ENCODE measurements at regions not wholly inside any gene's neighbourhood (a gene's known extent, or its start where the extent isn't known, plus 50 kb on each side); places are given as distances from the start of the nearest gene placed in this dataset.
A peak's percentile ranks its signal among the peaks of the same experiment; 100 is the strongest.

- WGBS, 10 experiments: 43 to 94% (median 83%) methylated on average over 1 to 2 of the region's 2 CpGs
- Histone ChIP-seq H3K4me3 (no peak overlapping the region), H3K27ac (no peak overlapping the region), H3K4me1 (replicated peaks in 1 of 2) (no peaks in the 10 kb centered on the region)
- in situ Hi-C loops (cut with MboI; ENCODE audit: low pct_unique_long_range_greater_than_20kb in 2 of 9, low sequenced_read_pairs in 9 of 9, unreplicated experiment in 9 of 9): no loop called here
- no peak for ATAC-seq (replicated peaks in 6 of 8)
These were observed 106.8 kb upstream of the MPDZ start for GRCh38 chr9:13386316-13386715.

- Histone ChIP-seq H3K4me3 (no peak overlapping the region), H3K4me1 (replicated peaks in 1 of 2) (no peaks in the 10 kb centered on the region), H3K27ac (no peak overlapping the region)
- 60 to 100% (median 100%) methylated on average over 1 of the region's 1 CpG; no CpG with 5 or more reads in 4 of the 10 experiments for WGBS, 10 experiments
- in situ Hi-C loops (cut with MboI; ENCODE audit: low pct_unique_long_range_greater_than_20kb in 2 of 9, low sequenced_read_pairs in 9 of 9, unreplicated experiment in 9 of 9): no loop called here
- ATAC-seq (replicated peaks in 6 of 8): peak in 2 of 8 experiments; percentile 79 to 86
These were observed 104.4 kb upstream of the MPDZ start for GRCh38 chr9:13383855-13384254.

GRCh38 chr9:13383216-13383615, 103.7 kb upstream of the MPDZ start:
- in situ Hi-C loops (cut with MboI; ENCODE audit: low pct_unique_long_range_greater_than_20kb in 2 of 9, low sequenced_read_pairs in 9 of 9, unreplicated experiment in 9 of 9): no loop called here
- Histone ChIP-seq H3K27ac (no peak overlapping the region), H3K4me3 (no peak overlapping the region), H3K4me1 (replicated peaks in 1 of 2) (no peaks in the 10 kb centered on the region)
- WGBS, 10 experiments: 60 to 100% (median 83%) methylated on average over 1 of the region's 1 CpG; no CpG with 5 or more reads in 3 of the 10 experiments
- no peak for ATAC-seq (replicated peaks in 6 of 8)

- Histone ChIP-seq H3K27ac (no peak overlapping the region), H3K4me1 (replicated peaks in 1 of 2) (no peaks in the 10 kb centered on the region), H3K4me3 (no peak overlapping the region)
- ATAC-seq (replicated peaks in 6 of 8): no peak
- in situ Hi-C loops (cut with MboI; ENCODE audit: low pct_unique_long_range_greater_than_20kb in 2 of 9, low sequenced_read_pairs in 9 of 9, unreplicated experiment in 9 of 9): no loop called here
- 54 to 97% (median 82%) methylated on average over 1 to 5 of the region's 5 CpGs for WGBS, 10 experiments
These were observed 103.1 kb upstream of the MPDZ start for GRCh38 chr9:13382595-13382994.

GRCh38 chr9:13380903-13381302, 101.4 kb upstream of the MPDZ start:
- no peak overlapping the region for H3K27ac ChIP-seq

GRCh38 chr9:13378154-13378553, 98.7 kb upstream of the MPDZ start:
- 0 to 100% (median 77%) methylated on average over 1 to 2 of the region's 2 CpGs for WGBS, 10 experiments
- Histone ChIP-seq H3K27ac (no peak overlapping the region), H3K4me1 (replicated peaks in 1 of 2) (no peaks in the 10 kb centered on the region), H3K4me3 (no peak overlapping the region)
- in situ Hi-C loops (cut with MboI; ENCODE audit: low pct_unique_long_range_greater_than_20kb in 2 of 9, low sequenced_read_pairs in 9 of 9, unreplicated experiment in 9 of 9): no loop called here
- no peak for ATAC-seq (replicated peaks in 6 of 8)

More at GRCh38 chr9:13380903-13381302, 101.4 kb upstream of the MPDZ start:
- H3K4me1 ChIP-seq (replicated peaks in 1 of 2): no peaks in the 10 kb centered on the region
- 20 to 100% (median 80%) methylated on average over 1 to 2 of the region's 3 CpGs; no CpG with 5 or more reads in 4 of the 10 experiments for WGBS, 10 experiments
- no peak overlapping the region for H3K4me3 ChIP-seq
- in situ Hi-C loops (cut with MboI; ENCODE audit: low pct_unique_long_range_greater_than_20kb in 2 of 9, low sequenced_read_pairs in 9 of 9, unreplicated experiment in 9 of 9): no loop called here
- no peak for ATAC-seq (replicated peaks in 6 of 8)

GRCh38 chr9:13377171-13377925, 97.9 kb upstream of the MPDZ start:
- WGBS, 10 experiments: 0 to 83% (median 69%) methylated on average over 2 to 3 of the region's 3 CpGs

GRCh38 chr9:13372510-13372909, 93.0 kb upstream of the MPDZ start:
- in situ Hi-C loops (cut with MboI; ENCODE audit: low pct_unique_long_range_greater_than_20kb in 2 of 9, low sequenced_read_pairs in 9 of 9, unreplicated experiment in 9 of 9): no loop called here
- no peak overlapping the region for H3K4me3 ChIP-seq
- 0 to 100% (median 75%) methylated on average over 1 of the region's 1 CpG; no CpG with 5 or more reads in 3 of the 10 experiments for WGBS, 10 experiments
- H3K27ac ChIP-seq: no peak overlapping the region
- H3K4me1 ChIP-seq (replicated peaks in 1 of 2): no peaks in the 10 kb centered on the region
- ATAC-seq (replicated peaks in 6 of 8): no peak

More at GRCh38 chr9:13377171-13377925, 97.9 kb upstream of the MPDZ start:
- Histone ChIP-seq H3K4me3 (no peak overlapping the region), H3K4me1 (replicated peaks in 1 of 2) (no peaks in the 10 kb centered on the region), H3K27ac (no peak overlapping the region)
- ATAC-seq (replicated peaks in 6 of 8): no peak
- in situ Hi-C loops (cut with MboI; ENCODE audit: low pct_unique_long_range_greater_than_20kb in 2 of 9, low sequenced_read_pairs in 9 of 9, unreplicated experiment in 9 of 9): no loop called here

- in situ Hi-C loops (cut with MboI; ENCODE audit: low pct_unique_long_range_greater_than_20kb in 2 of 9, low sequenced_read_pairs in 9 of 9, unreplicated experiment in 9 of 9): no loop called here
- WGBS, 10 experiments: 16 to 93% (median 36%) methylated on average over 1 to 4 of the region's 4 CpGs
- H3K4me3 ChIP-seq: no peak overlapping the region
- ATAC-seq (replicated peaks in 6 of 8): peak in 2 of 8 experiments; percentile 31 to 74
- H3K27ac ChIP-seq: no peak overlapping the region
- H3K4me1 ChIP-seq (replicated peaks in 1 of 2): no peaks in the 10 kb centered on the region
These were observed 89.9 kb upstream of the MPDZ start for GRCh38 chr9:13369431-13369830.

- in situ Hi-C loops (cut with MboI; ENCODE audit: low pct_unique_long_range_greater_than_20kb in 2 of 9, low sequenced_read_pairs in 9 of 9, unreplicated experiment in 9 of 9): no loop called here
These were observed 88.3 kb upstream of the MPDZ start for GRCh38 chr9:13367784-13368183.

GRCh38 chr9:13364271-13365000, 84.9 kb upstream of the MPDZ start:
- in situ Hi-C loops (cut with MboI; ENCODE audit: low pct_unique_long_range_greater_than_20kb in 2 of 9, low sequenced_read_pairs in 9 of 9, unreplicated experiment in 9 of 9): no loop called here
- WGBS, 10 experiments: 29 to 93% (median 72%) methylated on average over 2 to 7 of the region's 7 CpGs; no CpG with 5 or more reads in 1 of the 10 experiments
- no peak overlapping the region for H3K4me3 ChIP-seq
- ATAC-seq (replicated peaks in 6 of 8): no peak
- H3K4me1 ChIP-seq (replicated peaks in 1 of 2): no peaks in the 10 kb centered on the region
- no peak overlapping the region for H3K27ac ChIP-seq

More at GRCh38 chr9:13367784-13368183, 88.3 kb upstream of the MPDZ start:
- no peak overlapping the region for H3K4me3 ChIP-seq
- no peaks in the 10 kb centered on the region for H3K4me1 ChIP-seq (replicated peaks in 1 of 2)
- no peak overlapping the region for H3K27ac ChIP-seq
- no peak for ATAC-seq (replicated peaks in 6 of 8)
- 33 to 100% (median 70%) methylated on average over 1 to 4 of the region's 4 CpGs; no CpG with 5 or more reads in 1 of the 10 experiments for WGBS, 10 experiments

- H3K27ac ChIP-seq: no peak overlapping the region
- no peak overlapping the region for H3K4me3 ChIP-seq
- no peak for ATAC-seq (replicated peaks in 6 of 8)
- in situ Hi-C loops (cut with MboI; ENCODE audit: low pct_unique_long_range_greater_than_20kb in 2 of 9, low sequenced_read_pairs in 9 of 9, unreplicated experiment in 9 of 9): no loop called here
- H3K4me1 ChIP-seq (replicated peaks in 1 of 2): no peaks in the 10 kb centered on the region
These were observed 81.6 kb upstream of the MPDZ start for GRCh38 chr9:13361076-13361475.

- no peak overlapping the region for H3K4me3 ChIP-seq
- ATAC-seq (replicated peaks in 6 of 8): no peak
- no peak overlapping the region for H3K27ac ChIP-seq
- in situ Hi-C loops (cut with MboI; ENCODE audit: low pct_unique_long_range_greater_than_20kb in 2 of 9, low sequenced_read_pairs in 9 of 9, unreplicated experiment in 9 of 9): no loop called here
- H3K4me1 ChIP-seq (replicated peaks in 1 of 2): no peaks in the 10 kb centered on the region
These were observed 80.7 kb upstream of the MPDZ start for GRCh38 chr9:13360188-13360587.

- Histone ChIP-seq H3K4me3 (no peak overlapping the region), H3K27ac (no peak overlapping the region), H3K4me1 (replicated peaks in 1 of 2) (no peaks in the 10 kb centered on the region)
- ATAC-seq (replicated peaks in 6 of 8): peak in 2 of 8 experiments; percentile 38 to 52
- in situ Hi-C loops (cut with MboI; ENCODE audit: low pct_unique_long_range_greater_than_20kb in 2 of 9, low sequenced_read_pairs in 9 of 9, unreplicated experiment in 9 of 9): no loop called here
These were observed 78.6 kb upstream of the MPDZ start for GRCh38 chr9:13358128-13358527.

All from motor neuron (in vitro differentiated cells).